ENCODE measurements at regions not wholly inside any gene's neighbourhood (a gene's known extent, or its start where the extent isn't known, plus 50 kb on each side); places are given as distances from the start of the nearest gene placed in this dataset.

DNA sequence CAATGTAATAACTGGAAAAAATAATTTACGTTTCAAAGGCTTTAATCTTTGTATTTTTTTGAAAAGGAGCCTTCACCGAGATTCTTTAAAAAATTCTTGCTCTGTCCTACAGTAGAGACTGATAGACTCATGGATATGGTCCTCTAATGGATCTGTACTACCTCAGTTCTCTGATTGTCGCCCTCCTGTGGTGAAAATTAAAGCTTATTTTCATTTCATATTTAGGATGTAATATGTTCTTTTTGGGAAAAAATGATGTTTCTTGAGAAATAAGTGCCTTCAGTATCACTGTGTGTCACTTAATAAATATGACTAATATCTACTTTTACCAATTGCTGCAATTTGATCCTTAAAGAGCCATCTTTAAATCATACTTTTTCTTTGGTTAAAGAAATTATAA lies 4593.3 kb upstream of the OR11H1 start:
- peak; percentile 60 for TF ChIP-seq CTCF (IDR thresholded peaks at IDR 0.05)

- TF ChIP-seq CTCF (IDR thresholded peaks at IDR 0.05) = peak; percentile 45; the same call in 1 of the 2 replicates
Observed at GRCh38 chr22:10961043-10961860, 4566.7 kb upstream of the OR11H1 start.
